Cerebellar nuclear complex (tissue), 1 donor: ENCODE measurements at regions not wholly inside any gene's neighbourhood (a gene's known extent, or its start where the extent isn't known, plus 50 kb on each side); places are given as distances from the start of the nearest gene placed in this dataset.
A peak's percentile ranks its signal among the peaks of the same experiment; 100 is the strongest.
"Not testable (repeated sequence)": the region's sequence is repeated elsewhere in the genome, so short reads cannot be mapped to it uniquely, and the experiment has no call there.

Experiments used
- DNase-seq, 2 experiments: peaks; one replicate each; lab custom pipeline; 2025; lab: John Stamatoyannopoulos, UW

DNA sequence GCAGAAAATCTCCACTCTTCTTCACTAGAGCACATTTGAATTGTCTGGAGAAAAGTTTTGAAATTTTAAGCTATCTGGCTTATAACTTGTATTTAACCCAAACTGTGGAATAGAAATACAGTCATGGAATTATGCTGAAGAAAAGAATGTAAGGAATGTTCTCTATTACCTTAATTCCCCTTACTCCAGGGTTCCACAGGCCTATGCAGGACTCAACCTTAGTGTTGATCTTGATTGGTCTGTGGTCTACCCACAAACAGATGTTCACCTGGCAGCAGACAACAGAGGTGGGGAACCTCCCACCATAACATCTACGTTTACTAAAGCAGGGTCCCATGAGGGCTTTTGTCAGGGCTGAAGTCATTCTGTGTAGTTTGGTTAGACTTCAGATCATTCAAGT is 189.3 kb upstream of the GPRIN3 start:
- DNase-seq: no peak

DNA sequence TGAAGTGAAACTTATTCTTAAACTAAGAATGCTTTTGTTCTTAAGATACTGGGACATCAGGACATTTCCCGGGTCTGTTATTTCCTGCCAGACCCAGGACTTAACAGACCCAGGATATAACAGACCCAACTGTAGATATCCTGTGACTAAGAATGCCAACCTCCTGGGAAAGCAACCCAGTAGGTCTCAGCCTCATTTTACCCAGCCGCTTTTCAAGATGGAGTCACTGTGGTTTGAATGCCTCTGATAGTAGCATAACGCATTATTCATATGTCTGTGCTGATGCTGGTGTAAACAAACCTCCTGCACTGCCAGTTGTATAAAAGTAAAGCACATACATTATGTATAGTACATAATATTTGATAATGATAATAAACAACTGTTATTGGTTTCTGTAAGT is 185.8 kb upstream of the GPRIN3 start:
- DNase-seq: no peak

DNA sequence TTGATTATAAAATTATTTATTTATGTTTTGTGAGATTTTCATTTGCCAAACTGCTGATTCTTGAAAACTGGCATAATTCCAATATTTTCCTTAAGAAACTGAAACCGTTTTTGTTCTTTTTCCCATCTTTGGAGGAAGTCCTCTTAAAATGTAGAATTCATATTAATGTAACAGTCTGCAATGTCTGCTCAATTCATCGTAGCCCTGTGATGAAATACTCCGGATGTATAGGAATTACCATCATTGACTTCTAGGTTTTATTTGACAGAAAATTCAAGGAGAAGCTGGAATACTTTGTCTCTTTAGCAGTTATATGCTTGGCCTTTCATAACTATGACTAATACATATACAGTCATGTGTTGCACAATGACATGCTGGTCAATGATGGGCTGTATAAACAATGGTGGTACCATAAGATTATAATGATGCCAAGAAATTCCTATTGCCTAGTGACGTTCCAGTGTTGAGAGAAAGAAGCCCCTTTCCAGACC is 185.0 kb upstream of the GPRIN3 start:
- DNase-seq: no peak

GRCh38 chr4:89491761-89492160 is 184.2 kb upstream of the GPRIN3 start:
- DNase-seq: no peak

GRCh38 chr4:89489921-89490431 is 182.4 kb upstream of the GPRIN3 start:
- not testable (repeated sequence) for DNase-seq

DNA sequence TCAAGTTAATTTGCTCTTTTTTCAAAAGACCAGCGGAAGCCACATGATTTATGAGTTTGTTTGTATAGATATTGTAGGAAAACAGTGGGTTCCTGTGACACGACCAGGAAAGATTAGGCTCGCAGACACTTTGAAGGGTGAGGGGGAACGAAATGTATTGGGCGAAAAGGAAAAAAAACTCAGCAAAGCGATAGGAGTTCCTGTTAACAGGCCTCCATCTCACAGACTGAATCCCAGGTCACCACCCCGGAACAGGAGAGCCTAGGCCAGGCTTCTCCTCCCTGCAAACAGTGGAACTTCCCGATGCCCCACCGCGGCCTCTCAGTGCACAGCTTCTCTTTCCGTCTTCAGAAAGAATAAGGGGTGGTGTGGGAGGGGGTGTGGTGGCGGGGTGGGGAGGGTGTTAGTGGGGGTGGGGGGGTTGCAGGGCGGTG is 181.8 kb upstream of the GPRIN3 start:
- DNase-seq: no peak

DNA sequence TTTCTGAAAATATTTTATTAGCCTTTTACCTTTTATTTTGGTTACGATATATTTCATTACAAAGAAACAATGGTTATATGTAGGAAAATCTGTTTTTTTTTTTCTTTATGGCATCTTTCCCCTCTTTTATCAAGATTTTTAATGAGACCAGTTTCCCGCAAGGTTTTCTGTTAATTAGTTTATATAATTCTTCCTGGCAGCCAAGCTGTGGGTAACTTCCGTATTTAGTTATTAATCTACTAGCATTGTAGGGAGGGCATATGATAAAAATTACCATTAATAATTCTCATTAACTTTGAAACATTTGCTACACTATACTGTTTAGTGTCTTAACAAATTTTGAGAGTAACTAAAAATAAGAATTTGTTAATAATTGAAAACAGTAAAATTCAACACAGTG is 181.1 kb upstream of the GPRIN3 start:
- DNase-seq: no peak

GRCh38 chr4:89486673-89487072 is 179.1 kb upstream of the GPRIN3 start:
- DNase-seq: no peak

DNA sequence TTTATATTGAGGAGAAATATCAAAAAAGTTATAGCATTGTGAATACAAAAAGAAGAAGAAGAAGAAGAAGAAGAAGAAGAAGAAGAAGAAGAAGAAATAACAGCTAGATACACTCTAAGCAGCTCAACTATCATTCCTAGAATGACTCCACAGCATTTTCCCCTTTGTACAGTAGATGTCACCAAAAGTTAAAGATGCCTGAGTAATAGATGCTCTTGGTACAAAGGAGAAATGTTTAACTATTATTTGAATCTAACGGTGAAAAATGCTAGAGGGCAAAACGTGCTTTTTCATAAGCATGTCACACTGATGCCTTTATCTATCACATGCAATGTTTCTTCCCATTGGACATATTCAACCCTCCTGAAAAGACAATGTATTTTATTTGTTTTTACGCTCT is 178.4 kb upstream of the GPRIN3 start:
- no peak for DNase-seq

- no peak for DNase-seq
Observed at GRCh38 chr4:89483833-89484232, 176.2 kb upstream of the GPRIN3 start.

DNA sequence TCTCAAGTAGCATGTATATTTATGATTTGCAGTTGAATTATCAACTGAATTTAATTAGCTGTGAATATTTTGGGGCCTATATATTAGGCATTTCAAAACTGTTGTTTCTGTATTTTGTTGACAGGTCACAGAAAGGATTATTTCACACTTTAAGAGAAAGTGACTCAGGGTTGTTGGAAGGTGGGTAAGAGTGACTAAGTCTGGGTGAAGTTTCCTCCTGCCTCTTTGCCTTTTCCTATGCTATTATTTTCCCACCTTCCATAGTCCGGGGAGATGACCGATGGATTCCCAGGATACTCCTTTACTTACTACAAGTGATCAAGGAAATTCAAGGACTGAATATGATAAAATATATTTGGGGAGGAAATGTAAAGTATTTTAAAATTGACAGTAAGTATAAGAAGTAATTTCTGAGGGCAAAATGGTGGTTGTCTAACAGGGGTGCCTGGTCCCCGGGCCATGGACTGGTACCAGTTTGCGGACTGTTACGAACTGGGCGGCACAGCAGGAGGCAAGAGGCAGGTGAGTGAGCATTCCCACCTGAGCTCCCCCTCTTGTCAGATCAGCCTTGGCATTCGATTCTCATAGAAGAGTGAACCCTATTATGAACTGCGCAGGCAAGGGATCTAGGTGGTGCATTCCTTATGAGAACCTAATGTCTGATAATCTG is 175.5 kb upstream of the GPRIN3 start:
- no peak for DNase-seq

DNA sequence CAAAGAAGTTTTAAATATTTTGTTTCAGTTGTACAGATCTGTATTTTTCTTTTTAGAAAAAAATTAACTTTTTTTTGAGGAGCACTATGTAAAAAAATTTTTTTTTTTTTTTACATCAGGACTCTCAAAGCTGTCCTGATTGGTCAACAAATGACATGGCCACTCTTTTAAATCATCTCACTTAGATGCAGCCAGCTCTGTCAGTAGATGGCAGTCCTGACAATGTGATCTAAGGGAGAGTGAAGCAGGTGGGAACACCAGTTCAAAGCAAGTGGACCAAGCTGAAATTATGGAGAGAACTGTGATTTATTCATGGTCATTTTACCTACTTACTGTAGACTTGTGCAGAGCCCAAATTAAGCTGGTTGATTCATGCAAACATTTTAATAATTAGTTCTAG is 174.7 kb upstream of the GPRIN3 start:
- no peak for DNase-seq

DNA sequence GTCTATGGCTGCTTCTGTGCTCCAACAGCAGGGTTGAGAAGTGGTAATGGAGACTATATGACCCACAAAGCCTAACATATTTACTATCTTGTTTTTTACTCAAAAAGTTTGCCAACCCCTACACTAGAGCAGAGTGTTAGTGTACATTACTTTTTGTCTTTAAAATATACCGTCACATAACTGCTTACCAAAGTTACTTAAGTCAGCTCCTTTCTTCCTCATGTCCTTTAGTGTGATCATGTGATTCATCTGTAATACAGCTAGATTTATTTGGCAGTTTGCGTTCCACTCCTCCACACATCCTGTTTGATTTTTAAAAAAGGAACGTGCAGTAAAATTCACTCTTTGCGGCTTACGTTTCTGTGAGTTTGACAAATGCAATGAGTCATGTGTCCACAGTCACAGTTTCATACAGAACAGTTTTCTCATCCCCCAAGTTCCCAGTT is 162.4 kb upstream of the GPRIN3 start:
- no peak for DNase-seq

DNA sequence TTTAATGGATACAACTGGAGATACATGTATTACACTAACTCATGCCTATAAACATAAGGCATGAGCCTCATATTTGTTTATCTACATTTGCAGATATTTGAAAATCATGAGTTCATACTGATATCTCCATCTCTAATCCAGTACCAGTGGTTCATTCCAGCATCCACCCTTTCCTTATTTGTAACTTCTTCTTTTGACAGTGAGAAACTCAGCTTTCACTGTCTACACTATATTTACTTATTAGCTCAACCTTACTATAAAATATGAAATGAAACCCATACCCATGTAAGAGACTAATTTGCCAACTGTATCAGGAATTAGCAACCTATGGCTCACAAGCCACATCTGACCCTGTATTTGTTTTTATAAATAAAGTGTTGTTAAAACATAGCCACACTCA is 161.9 kb upstream of the GPRIN3 start:
- no peak for DNase-seq

GRCh38 chr4:89468602-89469001 is 161.0 kb upstream of the GPRIN3 start:
- no peak for DNase-seq

DNA sequence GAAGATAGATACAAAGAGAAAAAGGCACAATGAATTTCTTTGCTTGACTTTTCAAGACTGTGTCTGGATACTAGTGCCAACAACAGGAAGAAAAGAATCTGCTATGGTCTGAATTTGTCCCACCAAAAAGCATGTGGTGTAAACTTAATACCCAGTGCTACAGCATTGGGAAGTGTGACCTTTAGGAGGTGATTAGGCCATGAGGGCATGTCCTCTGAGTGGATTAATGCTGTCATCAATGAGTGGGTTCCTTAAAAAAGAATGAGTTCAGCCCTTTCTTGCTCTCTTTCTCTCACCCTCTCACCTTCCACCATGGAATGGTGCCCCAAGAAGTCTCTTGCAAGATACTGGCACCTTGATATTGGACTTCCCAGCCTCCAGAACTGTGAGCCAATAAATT is 155.7 kb upstream of the GPRIN3 start:
- no peak for DNase-seq

- DNase-seq: no peak
Observed at GRCh38 chr4:89447543-89447942, 139.9 kb upstream of the GPRIN3 start.

- no peak for DNase-seq
Observed at GRCh38 chr4:89446193-89446592, 138.6 kb upstream of the GPRIN3 start.

GRCh38 chr4:89439533-89439932 is 131.9 kb upstream of the GPRIN3 start:
- DNase-seq: no peak

- DNase-seq: no peak
Observed at GRCh38 chr4:89438102-89438831, 130.7 kb upstream of the GPRIN3 start.

GRCh38 chr4:89434364-89434988 is 126.9 kb upstream of the GPRIN3 start:
- peak in 1 of 2 experiments; percentile 33 for DNase-seq

DNA sequence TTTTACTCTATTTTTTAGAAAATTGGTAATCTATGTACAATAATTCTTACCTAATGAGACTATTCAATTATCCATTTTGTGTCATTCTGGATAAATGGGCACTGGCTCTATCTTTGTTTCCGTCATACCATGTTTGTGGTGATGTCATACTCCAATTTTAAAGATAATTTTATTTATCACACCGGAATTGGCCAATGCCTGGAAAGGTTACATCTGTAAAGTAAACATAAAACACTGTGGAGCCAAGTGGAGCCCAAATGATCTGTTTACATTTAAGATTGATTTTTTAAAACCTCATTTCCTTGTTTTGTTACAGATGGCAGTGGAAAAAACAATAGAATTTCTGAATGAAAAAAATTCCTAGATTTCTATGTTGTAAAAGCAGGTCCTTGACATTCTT is 120.2 kb upstream of the GPRIN3 start:
- DNase-seq: no peak

GRCh38 chr4:89425023-89425422 is 117.4 kb upstream of the GPRIN3 start:
- no peak for DNase-seq
